T47D (cell line): ENCODE measurements at regions not wholly inside any gene's neighbourhood (a gene's known extent, or its start where the extent isn't known, plus 50 kb on each side); places are given as distances from the start of the nearest gene placed in this dataset.

Source experiments
- DNase-seq, 2 experiments: peaks; one replicate each; pipeline versions ENCODE4 v3.0.0 to v3.0.0-alpha.2; 2011 to 2012; ENCODE audit warnings: low read depth in 1 of 2, low spot score in 1 of 2
- JUND ChIP-seq: IDR thresholded peaks from 2 replicates; pipeline ENCODE4 v1.6.1; 2012; ENCODE audit warnings: low read depth
- in situ Hi-C: cut with HindIII; loops from 2 replicates; pipeline ENCODE4 v1.10.0; 2016; ENCODE audit warnings: low sequenced_read_pairs, low pct_unique_long_range_greater_than_20kb

DNA sequence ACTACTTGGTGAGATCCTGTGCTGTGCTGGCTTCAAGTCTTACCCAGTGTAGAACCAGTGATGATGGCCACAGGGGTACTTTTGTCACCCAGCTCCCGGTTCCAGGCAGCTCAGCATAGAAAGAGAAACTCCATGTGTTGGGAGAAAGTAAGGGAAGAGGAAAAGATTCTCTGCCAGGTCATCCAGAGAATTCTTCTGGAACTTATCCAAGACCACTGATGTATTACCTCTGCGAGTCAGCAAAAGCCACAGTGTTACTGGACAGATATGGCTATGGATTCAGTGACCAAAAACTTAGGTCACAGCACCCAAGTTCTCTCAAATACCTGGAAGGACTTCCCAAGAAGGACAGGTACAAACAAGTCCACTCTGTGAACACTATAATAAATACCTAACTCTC, 399.5 kb upstream of the MIR17HG start:
- DNase-seq, result no peak
- TF ChIP-seq JUND, result no peak
- in situ Hi-C loops, result no loop called here

DNA sequence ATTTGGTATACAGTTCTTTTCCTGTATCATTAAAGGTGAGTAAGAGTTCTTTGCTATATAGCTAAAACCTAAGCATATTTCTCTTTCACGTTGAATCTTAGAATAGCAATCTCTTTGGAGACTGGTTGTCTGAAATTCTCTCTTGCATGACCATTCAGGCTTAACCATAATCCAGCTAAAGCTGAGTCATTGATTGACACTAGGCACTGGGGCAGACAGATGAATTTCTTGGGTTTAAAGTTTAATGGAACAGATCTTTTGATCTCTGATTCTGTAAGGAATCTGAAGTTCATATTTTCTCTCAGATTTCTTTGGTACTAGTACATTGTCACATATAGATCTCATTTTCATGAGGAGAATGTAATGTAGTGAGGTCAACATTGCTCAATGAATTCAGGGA, 397.3 kb upstream of the MIR17HG start:
- TF ChIP-seq JUND, result no peak
- no peak for DNase-seq
- in situ Hi-C loops, result no loop called here

DNA sequence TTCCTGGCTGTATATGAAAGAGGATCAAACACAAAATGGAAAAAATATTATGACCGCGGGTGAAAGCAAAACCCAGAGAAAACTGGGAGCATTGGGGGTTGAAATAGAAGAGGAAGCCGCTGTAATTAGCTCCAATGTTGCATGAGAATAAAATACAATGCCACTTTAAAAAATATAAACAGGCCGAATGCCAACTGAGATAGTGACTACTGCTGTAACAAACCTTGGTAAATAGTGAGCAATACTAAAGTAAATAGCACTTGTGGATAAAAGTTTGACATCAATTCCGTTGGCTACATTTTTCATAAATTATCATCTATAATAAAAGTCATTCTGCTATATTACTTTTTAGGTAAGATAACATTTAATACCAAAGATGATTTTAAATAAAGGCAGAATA, 395.8 kb upstream of the MIR17HG start:
- TF ChIP-seq JUND, result no peak

DNA sequence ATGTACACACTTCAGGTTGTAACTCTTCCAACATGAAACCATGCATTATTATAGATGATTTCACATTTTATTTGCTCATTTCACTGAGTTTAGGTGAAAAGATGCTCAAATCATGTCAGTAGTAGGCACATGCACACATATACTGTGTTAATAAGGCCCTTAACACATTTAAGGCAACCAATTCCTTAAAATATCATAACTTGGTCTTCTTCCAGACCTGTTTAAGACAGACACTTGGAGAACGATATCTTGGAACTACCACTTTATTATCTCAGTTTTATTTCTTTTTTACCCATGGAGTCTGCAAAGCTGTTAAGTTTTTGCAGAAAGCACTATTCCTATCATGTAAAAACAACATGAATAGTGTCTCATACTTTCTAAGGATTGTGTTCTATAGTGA, 395.2 kb upstream of the MIR17HG start:
- in situ Hi-C loops, result no loop called here
- TF ChIP-seq JUND, result no peak
- DNase-seq, result no peak

More for the DNA sequence above, 395.8 kb upstream of the MIR17HG start:
- no peak for DNase-seq
- in situ Hi-C loops, result no loop called here

DNA sequence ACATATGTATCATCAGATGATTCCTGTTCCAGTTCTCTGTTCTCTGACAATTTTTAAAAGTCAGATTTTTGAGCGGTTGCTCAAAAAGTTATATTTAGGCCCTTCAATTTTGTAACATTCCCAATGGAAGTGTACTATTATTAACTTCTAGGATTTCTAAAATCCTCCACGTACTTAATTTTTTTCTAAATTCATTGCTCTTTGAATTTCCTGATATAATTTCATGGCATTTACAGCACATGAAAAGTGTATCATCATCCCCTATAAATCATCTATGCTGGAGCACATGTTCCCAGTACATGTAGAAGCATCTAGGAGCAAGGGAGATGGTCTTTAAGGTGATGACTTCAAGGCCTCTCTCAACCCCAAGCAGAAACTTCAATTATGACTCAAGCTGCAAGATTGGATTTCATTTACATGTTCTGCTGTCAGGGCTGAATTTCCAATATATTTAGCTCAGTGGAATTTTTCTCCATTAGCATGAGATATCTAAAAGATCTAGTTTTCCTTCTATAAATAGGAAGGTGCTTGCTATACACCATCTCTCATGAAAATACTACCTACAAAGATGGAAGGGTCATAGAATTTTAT, 392.8 kb upstream of the MIR17HG start:
- in situ Hi-C loops, result no loop called here
- no peak for DNase-seq
- TF ChIP-seq JUND, result no peak

DNA sequence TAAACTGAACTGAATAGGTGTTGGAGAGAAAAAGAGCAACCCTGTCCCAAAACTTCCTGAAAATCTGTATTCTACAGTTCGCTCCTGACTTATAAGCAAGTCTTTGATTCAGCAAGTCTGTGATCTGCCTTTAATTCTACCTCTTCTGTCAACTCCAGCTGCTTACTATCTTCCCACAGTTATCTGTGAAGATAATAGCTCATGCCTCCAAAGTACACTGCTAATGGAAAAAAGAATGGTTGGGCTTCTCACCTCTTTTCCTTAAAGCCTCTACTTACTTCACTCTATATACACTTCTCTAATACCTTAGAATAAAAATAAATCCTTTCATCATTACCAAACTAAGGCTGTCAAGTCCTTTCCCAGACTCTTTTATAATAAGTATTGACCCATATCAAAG, 391.5 kb upstream of the MIR17HG start:
- in situ Hi-C loops, result no loop called here
- DNase-seq, result no peak
- TF ChIP-seq JUND, result no peak

DNA sequence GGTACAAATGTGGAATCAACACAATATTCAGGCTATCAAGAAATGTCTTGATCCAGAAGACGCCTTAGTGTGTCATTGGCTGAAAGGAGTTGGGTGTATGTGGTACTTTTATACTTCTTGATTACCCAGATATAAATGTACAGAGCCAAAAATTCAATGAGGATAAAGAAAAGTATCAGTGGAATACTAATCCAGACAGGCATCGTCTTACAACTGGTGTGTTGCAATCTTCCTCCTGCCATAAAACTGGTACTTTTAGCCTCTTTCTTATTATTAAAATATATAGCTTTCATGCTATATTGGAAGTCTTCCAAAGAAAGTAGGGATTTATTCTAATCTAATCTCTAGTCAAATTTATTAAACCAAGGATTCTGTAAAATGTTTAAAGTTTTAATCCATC, 388.6 kb upstream of the MIR17HG start:
- in situ Hi-C loops, result no loop called here
- TF ChIP-seq JUND, result no peak
- no peak for DNase-seq

DNA sequence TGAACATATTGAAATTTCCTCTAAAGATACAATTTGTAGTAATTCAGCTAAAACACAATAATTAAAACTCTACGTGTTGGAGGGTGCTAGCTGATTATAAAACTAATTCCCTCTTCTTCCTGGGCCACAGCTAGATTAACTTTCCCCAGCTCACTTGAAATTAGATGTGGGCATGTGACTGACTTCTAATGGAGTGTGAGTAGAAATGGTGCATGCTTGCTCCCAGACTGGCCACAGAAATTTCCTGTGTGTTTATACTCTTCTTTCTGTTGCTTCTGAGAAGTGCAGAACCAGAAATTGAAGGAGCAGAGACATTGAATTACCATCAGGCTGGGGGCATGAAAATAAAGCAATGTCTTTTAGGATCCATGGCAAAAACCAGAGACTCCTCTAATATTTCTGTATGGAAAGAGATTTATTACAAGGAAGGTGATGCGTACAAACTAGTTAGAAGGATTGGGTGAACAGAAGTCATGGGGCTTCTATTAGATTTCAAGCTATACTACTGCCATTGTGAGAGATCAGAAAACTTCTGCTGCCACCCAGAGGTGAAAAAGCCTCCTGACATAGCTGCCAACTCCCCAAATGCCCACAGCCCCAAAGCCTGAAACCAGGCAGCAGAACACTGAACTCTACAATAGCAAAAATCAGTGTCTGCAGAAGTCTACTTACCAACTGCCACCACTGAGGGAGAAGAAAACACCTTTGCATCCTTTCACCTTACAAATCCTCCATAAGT, 379.2 kb upstream of the MIR17HG start:
- TF ChIP-seq JUND, result no peak
- in situ Hi-C loops, result no loop called here
- DNase-seq, result peak; percentile 35 to 54

DNA sequence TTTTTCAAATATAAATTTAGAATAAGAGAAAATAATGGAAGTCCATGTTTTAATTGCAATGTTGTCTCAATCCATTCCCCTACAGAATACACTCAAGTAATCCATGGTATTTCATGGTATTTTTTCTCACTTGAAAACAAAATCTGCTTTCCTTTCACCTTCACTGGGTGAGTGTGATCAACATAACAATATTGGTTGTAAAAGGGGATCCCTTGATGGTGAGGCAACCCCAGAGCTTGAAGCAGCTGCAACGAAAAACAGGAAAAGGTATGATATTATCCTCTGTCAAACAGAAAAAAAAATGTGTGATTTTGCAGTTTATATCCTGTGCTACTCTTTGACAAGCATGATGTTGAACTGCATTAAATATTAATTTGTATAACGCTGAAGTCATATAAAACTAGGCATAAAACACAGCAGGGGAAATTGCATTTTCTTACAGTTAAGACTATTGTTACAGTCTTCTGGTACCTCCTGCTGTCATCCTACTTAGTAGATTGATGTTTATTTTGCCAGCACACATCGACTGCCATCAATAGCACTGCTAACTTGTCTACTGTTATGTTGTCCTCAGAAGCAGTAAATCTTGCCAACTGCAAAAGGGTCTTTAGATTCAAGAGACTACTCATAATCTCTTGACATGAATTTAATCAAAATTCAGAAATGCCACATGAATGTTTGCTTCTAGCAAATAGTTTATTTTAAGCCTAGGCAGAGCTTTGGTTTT, 373.1 kb upstream of the MIR17HG start:
- no peak for DNase-seq
- in situ Hi-C loops, result no loop called here
- TF ChIP-seq JUND, result no peak

DNA sequence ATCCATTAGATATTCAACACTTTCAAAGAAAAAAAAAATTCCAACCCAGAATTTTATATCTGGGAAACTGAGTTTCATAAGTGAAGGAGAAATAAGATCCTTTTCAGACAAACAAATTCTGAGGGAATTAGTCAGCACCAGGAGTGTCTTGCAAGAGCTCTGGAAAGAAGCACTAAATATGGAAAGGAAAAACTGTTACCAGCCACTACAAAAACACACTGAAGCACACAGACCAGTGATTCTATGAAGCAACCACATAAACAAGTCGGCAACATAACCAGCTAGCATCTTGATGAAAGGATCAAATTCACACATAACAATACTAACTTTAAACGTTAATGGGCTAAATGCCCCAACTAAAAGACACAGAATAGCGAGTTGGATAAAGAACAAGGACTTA, 368.4 kb upstream of the MIR17HG start:
- TF ChIP-seq JUND, result no peak
- in situ Hi-C loops, result no loop called here
- DNase-seq, result no peak

DNA sequence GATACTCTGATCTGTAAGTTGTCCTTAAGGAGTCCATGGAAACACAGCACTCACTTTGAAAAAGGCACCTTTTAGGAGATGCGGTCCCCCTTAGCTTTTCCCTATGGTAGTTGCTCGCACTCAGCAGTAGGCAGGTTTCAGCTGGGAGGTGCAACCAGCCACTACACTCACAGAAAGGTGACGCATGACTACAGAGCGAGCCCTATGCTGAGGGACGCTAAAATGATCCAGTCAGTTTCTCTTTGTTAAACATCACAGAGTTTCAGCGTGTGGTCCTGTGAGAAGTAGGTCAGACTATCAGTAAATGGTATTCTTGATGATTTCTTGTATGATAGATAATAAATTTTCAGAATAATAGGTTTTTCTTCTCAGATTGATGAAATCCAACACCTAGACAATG, 362.7 kb upstream of the MIR17HG start:
- peak in 1 of 2 experiments; percentile 18 for DNase-seq
- TF ChIP-seq JUND, result no peak
- in situ Hi-C loops, result no loop called here

DNA sequence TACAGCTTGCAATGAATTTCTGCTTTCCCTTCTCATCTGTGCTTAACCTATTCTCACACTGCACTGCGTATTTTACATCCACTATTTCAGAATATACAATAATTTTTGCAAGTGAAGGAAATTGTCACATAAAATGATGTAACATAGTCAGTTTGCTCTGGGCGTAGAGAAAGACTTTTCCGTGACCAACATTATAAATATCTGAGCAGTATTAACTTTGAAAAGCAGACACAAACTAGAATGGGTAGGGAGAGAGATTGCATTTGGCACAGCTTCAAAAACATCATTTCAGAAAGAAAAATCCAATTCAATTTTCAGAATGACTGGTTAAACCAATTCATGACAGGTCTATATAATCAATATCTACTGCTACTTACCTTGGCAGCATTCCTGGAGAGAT, 352.5 kb upstream of the MIR17HG start:
- in situ Hi-C loops, result no loop called here
- no peak for TF ChIP-seq JUND
- no peak for DNase-seq

DNA sequence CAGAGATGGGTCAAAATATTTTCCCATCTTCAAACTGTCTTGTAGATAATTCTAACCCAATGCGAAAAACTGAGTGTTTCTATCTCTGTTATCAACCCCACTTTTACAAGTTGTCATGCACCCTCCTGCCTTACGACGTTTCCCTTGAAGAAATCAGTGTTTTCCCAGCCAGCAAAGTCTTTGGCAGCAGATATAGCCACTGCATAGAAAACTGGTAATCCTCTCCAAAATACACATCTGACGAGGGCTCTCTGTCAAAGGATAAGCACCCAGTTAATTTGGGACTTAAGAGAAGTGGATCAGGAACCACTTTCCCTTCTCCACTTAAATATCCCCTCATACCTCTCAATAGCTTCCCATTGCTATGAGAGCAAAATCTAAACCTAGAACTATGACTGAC, 351.9 kb upstream of the MIR17HG start:
- in situ Hi-C loops, result no loop called here
- TF ChIP-seq JUND, result no peak
- no peak for DNase-seq
